VCaP (cell line): ENCODE measurements at regions not wholly inside any gene's neighbourhood (a gene's known extent, or its start where the extent isn't known, plus 50 kb on each side); places are given as distances from the start of the nearest gene placed in this dataset.

ENCODE experiments used
- H3K27ac ChIP-seq: fragments of 450-650 bp; 2 replicates; pipeline ENCODE4 v1.5.1; 2017
- TF ChIP-seq, protein P1 (sequence below): fragments of 450-650 bp; conservative IDR thresholded peaks from 2 replicates; pipeline ENCODE4 v1.5.1; 2017; ENCODE audit warnings: mild to moderate bottlenecking, moderate library complexity

DNA sequence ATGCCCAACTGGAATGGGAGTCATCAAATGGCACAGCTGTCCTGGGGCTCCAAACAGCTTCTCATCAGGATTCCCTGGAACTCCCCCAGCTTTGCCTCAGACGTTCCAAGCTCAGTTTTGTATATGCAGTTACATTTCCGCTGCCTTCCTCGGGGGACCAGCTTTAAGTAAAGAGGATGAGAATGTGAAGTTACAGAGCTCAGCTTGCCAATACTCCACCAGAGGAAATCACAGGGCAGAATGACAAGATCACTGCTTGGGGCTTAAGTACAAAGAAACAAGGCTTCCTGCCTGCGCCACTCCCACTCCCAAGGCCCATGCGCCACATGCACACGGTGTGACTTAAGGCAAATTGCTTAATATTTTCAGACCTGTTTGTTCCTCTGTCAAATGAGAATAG, 272.4 kb upstream of the CDH11 start:
- H3K27ac ChIP-seq = no peak overlapping the region
- TF ChIP-seq, protein P1, sequence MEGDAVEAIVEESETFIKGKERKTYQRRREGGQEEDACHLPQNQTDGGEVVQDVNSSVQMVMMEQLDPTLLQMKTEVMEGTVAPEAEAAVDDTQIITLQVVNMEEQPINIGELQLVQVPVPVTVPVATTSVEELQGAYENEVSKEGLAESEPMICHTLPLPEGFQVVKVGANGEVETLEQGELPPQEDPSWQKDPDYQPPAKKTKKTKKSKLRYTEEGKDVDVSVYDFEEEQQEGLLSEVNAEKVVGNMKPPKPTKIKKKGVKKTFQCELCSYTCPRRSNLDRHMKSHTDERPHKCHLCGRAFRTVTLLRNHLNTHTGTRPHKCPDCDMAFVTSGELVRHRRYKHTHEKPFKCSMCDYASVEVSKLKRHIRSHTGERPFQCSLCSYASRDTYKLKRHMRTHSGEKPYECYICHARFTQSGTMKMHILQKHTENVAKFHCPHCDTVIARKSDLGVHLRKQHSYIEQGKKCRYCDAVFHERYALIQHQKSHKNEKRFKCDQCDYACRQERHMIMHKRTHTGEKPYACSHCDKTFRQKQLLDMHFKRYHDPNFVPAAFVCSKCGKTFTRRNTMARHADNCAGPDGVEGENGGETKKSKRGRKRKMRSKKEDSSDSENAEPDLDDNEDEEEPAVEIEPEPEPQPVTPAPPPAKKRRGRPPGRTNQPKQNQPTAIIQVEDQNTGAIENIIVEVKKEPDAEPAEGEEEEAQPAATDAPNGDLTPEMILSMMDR = no peak

DNA sequence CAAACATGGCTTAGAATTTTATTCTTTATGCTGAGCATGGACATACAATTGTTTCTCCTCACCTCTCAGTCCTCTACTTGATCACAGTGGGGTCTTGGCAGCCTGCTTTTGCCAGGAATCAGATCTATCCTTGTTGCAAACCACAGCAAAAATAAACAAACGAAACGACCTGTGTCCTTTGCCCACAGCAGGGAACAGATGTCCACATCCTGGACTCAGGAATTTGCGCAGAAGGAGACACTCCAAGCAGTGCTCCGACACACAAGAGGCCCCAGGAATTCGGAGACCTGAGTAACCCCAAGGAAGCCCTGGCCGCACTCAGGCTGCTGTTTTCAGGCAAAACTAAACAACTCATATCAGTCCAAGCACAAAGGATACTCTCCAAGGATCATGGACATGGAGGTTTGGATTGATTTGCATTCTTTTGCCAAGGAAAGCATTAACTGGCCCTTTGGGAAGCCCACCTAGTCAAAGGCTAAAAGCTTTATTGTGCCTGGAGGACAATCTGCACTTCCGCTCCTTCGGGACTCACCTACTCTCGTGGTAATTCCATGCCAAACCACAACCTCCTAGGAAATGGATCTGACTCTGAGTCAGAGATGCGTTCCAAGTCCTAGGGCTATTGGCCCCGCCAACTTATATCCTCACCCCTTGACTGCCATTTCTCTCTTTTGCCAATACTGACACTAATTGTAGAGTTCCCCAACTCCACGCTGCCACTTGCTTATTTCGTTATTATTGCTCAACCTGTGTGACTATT, 271.1 kb upstream of the CDH11 start:
- TF ChIP-seq, protein P1 = no peak
- no peak overlapping the region for H3K27ac ChIP-seq

DNA sequence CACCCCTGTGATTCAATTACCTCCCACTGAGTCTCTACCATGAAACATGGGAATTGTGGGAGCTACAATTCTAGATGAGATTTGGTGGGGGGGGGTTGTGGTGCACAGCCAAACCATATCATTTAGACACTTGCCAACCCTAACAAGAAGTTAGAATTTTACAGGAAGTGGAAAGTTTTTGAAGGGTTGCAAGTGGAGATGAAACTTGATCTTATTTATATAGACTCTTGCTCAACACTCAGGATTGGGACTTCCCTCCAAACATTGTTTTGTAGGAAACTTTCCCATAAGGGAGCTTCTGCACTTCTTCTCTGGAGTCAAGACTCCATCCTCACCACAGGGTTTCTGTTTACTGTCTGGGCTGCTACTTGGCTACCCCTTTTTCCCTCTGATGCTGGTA, 266.7 kb upstream of the CDH11 start:
- no peak overlapping the region for H3K27ac ChIP-seq

GRCh38 chr16:65386672-65387071, 264.8 kb upstream of the CDH11 start:
- H3K27ac ChIP-seq = no peak overlapping the region
- TF ChIP-seq, protein P1 = no peak

More for the DNA sequence above, 266.7 kb upstream of the CDH11 start:
- TF ChIP-seq, protein P1 = no peak

GRCh38 chr16:65384441-65384840, 262.6 kb upstream of the CDH11 start:
- H3K27ac ChIP-seq = no peak overlapping the region
- TF ChIP-seq, protein P1 = no peak

DNA sequence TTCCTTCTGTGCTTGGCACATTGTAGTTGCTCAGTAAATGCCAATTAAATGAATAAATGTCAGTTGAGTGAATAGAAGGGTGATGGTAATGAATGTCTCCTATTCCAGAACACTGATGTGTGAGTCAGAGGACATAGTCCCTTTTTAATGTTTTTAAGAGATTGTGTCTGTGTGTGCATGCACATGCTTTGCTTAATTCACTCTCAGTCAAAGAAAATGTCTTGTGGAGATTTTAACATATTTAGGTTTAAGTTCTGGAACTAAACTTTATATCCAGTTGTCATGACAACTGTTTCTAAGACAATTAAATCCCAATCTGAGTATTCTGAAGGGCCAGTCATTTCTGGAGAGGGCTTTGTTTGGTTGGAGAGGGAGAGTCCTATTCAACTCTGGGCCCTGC, 255.3 kb upstream of the CDH11 start:
- no peak overlapping the region for H3K27ac ChIP-seq
- TF ChIP-seq, protein P1 = no peak

DNA sequence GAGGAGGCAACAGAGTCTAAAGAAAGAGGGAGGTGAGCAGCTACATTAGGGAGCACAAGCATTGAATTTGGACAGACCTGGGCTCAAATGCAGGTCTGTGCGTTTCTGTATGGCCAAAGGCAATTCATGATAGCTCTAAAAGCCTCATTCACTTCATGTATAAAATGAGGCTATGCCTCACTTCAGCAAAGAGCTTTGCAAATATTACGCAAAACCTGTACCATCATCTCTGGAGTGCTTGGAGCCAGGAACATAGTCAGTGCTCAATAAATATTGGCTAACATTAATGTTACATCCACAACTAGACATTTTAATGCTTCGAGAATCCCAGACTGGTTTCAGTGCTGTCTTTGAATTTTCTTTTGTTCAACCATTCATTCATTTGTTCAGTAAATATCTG, 254.7 kb upstream of the CDH11 start:
- H3K27ac ChIP-seq = no peak overlapping the region
- TF ChIP-seq, protein P1 = no peak
